ENCODE measurements at regions not wholly inside any gene's neighbourhood (a gene's known extent, or its start where the extent isn't known, plus 50 kb on each side); places are given as distances from the start of the nearest gene placed in this dataset.

DNA sequence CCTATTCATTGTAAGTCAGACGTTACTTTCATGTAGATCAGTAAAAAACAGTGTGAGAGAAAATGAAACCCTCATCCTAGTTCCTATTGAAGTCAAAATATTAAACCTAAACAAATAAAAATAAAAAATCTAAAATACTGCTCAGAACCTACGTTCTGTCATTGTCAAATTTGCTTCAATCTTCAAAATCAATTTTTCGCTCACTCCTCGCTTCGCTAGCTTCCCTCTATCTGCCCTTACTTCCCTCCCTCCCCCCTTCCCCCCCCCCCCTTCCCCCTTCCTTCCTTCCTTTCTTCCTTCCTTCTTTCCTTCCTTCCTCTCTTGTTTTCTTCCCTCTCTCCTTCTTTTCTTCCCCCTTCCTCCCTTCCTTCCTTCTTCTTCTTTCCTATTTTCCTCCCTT, 310.9 kb upstream of the PDE3A start:
- TF ChIP-seq ZFP30 (CRISPR knock-in tag; IDR thresholded peaks at IDR 0.05) (no peak), ZFP3 (CRISPR knock-in tag; IDR thresholded peaks at IDR 0.05) (no peak), RARB (CRISPR knock-in tag; IDR thresholded peaks at IDR 0.05) (no peak), ZNF565 (CRISPR knock-in tag; conservative IDR thresholded peaks at IDR 0.05; ENCODE audit: low read depth) (no peak), ZNF70 (CRISPR knock-in tag; IDR thresholded peaks at IDR 0.05) (no peak), GLIS3 (CRISPR knock-in tag; IDR thresholded peaks at IDR 0.05) (no peak), ZC3H10 (CRISPR knock-in tag; IDR thresholded peaks at IDR 0.05) (no peak), PPARA (CRISPR knock-in tag; IDR thresholded peaks at IDR 0.05; ENCODE audit: borderline replicate concordance) (no peak)
- TF ChIP-seq, protein P1, sequence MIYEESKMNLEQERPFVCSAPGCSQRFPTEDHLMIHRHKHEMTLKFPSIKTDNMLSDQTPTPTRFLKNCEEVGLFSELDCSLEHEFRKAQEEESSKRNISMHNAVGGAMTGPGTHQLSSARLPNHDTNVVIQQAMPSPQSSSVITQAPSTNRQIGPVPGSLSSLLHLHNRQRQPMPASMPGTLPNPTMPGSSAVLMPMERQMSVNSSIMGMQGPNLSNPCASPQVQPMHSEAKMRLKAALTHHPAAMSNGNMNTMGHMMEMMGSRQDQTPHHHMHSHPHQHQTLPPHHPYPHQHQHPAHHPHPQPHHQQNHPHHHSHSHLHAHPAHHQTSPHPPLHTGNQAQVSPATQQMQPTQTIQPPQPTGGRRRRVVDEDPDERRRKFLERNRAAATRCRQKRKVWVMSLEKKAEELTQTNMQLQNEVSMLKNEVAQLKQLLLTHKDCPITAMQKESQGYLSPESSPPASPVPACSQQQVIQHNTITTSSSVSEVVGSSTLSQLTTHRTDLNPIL (CRISPR knock-in tag; IDR thresholded peaks at IDR 0.05; ENCODE audit: low read depth): no peak

All from SK-N-SH treated with all-trans-retinoic acid at 6 μM for 48 hours (cell line).